HepG2 (cell line): ENCODE measurements at regions not wholly inside any gene's neighbourhood (a gene's known extent, or its start where the extent isn't known, plus 50 kb on each side); places are given as distances from the start of the nearest gene placed in this dataset.

ENCODE experiments used
- PTBP1 ChIP-seq: fragments of 200-400 bp; formaldehyde crosslinking; IDR thresholded peaks from 2 replicates; pipeline ENCODE4 v1.6.1; 2018; ENCODE audit warnings: low read length, low read depth; ENCODE audit not compliant: poor library complexity, severe bottlenecking
- ZNF274 ChIP-seq: sonication (generic); formaldehyde crosslinking; IDR thresholded peaks from 2 replicates; pipeline ENCODE4 v1.5.1; 2020; ENCODE audit warnings: mild to moderate bottlenecking, missing genetic modification reagents
- ZNF281 ChIP-seq: sonication (generic); formaldehyde crosslinking; IDR thresholded peaks from 2 replicates; pipeline ENCODE4 v1.4.0; 2020; ENCODE audit warnings: missing genetic modification reagents, borderline replicate concordance

- no peak for TF ChIP-seq ZNF274 (CRISPR knock-in tag)
- no peak for TF ChIP-seq ZNF281
- TF ChIP-seq PTBP1: no peak
Observed at GRCh38 chr2:137737559-137737958, 226.7 kb upstream of the HNMT start.
